GM19455 (cell line): ENCODE measurements at regions not wholly inside any gene's neighbourhood (a gene's known extent, or its start where the extent isn't known, plus 50 kb on each side); places are given as distances from the start of the nearest gene placed in this dataset.

ENCODE experiments used
- ATAC-seq: cut with Tn5 transposase; IDR thresholded peaks from one replicate; pipeline ENCODE4 v1.9.1; 2021; ENCODE audit not compliant: unreplicated experiment

GRCh38 chr2:118254116-118254515 is 165.8 kb downstream of the INSIG2 start:
- no peak for ATAC-seq

GRCh38 chr2:118251427-118251826 is 163.2 kb downstream of the INSIG2 start:
- ATAC-seq = no peak

GRCh38 chr2:118250463-118250862 is 162.2 kb downstream of the INSIG2 start:
- ATAC-seq = no peak

- peak; percentile 34 for ATAC-seq
Observed at GRCh38 chr2:118250001-118250400, 161.7 kb downstream of the INSIG2 start.

- ATAC-seq = peak; percentile 70
Observed at GRCh38 chr2:118249531-118249930, 161.3 kb downstream of the INSIG2 start.

- ATAC-seq = no peak
Observed at GRCh38 chr2:118246726-118247125, 158.5 kb downstream of the INSIG2 start.

- ATAC-seq = no peak
Observed at GRCh38 chr2:118246079-118246478, 157.8 kb downstream of the INSIG2 start.

- no peak for ATAC-seq
Observed at GRCh38 chr2:118244686-118245085, 156.4 kb downstream of the INSIG2 start.

- no peak for ATAC-seq
Observed at GRCh38 chr2:118243031-118243430, 154.8 kb downstream of the INSIG2 start.

GRCh38 chr2:118242216-118242615 is 153.9 kb downstream of the INSIG2 start:
- no peak for ATAC-seq

- no peak for ATAC-seq
Observed at GRCh38 chr2:118241128-118241527, 152.9 kb downstream of the INSIG2 start.

- no peak for ATAC-seq
Observed at GRCh38 chr2:118240276-118240675, 152.0 kb downstream of the INSIG2 start.

- no peak for ATAC-seq
Observed at GRCh38 chr2:118239284-118239683, 151.0 kb downstream of the INSIG2 start.

- ATAC-seq = no peak
Observed at GRCh38 chr2:118237451-118237850, 149.2 kb downstream of the INSIG2 start.

- no peak for ATAC-seq
Observed at GRCh38 chr2:118232796-118233195, 144.5 kb downstream of the INSIG2 start.

GRCh38 chr2:118232391-118232790 is 144.1 kb downstream of the INSIG2 start:
- ATAC-seq = no peak

- no peak for ATAC-seq
Observed at GRCh38 chr2:118231759-118232158, 143.5 kb downstream of the INSIG2 start.

GRCh38 chr2:118227698-118228508 is 139.6 kb downstream of the INSIG2 start:
- no peak for ATAC-seq

GRCh38 chr2:118225666-118226065 is 137.4 kb downstream of the INSIG2 start:
- ATAC-seq = no peak

GRCh38 chr2:118224895-118225311 is 136.6 kb downstream of the INSIG2 start:
- ATAC-seq = no peak

- ATAC-seq = peak; percentile 52
Observed at GRCh38 chr2:118223992-118224894, 136.0 kb downstream of the INSIG2 start.

- peak; percentile 5 for ATAC-seq
Observed at GRCh38 chr2:118223511-118223991, 135.3 kb downstream of the INSIG2 start.
